ENCODE measurements at regions not wholly inside any gene's neighbourhood (a gene's known extent, or its start where the extent isn't known, plus 50 kb on each side); places are given as distances from the start of the nearest gene placed in this dataset.
A peak's percentile ranks its signal among the peaks of the same experiment; 100 is the strongest.

DNA sequence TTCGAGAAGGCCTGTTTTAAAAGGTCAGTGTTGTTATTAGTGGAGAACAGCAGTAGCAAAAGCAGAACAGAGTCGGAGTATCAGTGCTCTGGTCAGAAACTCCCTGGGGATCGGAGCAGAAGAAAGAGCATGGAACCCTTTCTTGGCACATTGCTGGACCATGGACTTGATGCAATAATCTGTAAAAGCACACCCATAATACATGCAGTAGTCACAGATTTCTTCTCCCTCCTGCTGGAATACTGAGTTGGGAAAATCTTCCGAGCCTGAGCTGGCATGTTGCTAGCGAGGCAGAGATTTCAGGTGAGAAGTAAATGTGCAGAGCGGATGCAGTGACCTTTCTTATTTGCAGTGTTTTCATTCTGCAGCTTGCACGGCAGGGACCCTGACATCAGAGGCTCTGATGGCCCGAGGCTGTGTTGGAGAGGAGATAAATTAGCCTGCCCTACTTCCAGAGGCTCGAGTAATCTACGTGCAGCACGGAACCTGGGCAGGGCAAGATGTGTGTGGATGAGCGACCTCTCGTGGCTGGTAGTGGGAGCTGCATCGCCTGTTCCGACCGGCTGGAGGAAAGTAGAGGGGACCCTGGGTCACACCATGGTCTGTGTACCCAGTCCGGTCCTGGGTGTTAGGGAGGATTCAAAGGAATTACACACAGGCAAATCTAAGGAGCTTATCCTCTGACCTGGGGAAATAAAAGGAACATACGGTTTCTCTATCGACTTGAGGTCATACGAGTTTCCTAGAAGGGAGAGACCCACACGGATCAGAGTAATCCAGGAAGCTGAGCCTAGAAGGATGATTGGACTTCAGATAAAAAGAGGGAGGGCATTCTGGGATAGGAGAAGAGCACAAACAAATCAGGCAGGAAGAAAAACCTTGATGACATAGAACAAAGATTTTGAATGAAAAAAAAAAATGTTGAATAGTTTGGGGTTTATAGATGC lies 137.0 kb upstream of the STMND1 start:
- Histone ChIP-seq H2AFZ (ENCODE audit: low read depth, low read length) (peak overlapping the region; percentile 27), H3K9ac (ENCODE audit: insufficient read depth in 1 of 2, low read depth in 2 of 2, low read length in 2 of 2) (no peak overlapping the region), H3K4me3 (no peak overlapping the region), H3K4me1 (replicated peaks in 1 of 2; ENCODE audit: control insufficient read depth in 2 of 2, insufficient read depth in 2 of 2, low read length in 2 of 2) (no peaks in the 10 kb centered on the region), H4K20me1 (replicated peaks; ENCODE audit: control insufficient read depth, insufficient read depth, low read length) (no peaks in the 10 kb centered on the region), H3K36me3 (ENCODE audit: control insufficient read depth, insufficient read depth, low read length) (no peaks in the 10 kb centered on the region), H3K4me2 (ENCODE audit: insufficient read depth, low read length) (peak overlapping the region; percentile 22; the same call in 1 of the 2 replicates), H3K9me3 (replicated peaks; ENCODE audit: control insufficient read depth, insufficient read depth, low read depth, low read length) (no peaks in the 10 kb centered on the region), H3K9me1 (ENCODE audit: control insufficient read depth, insufficient read depth, low read length) (no peaks in the 10 kb centered on the region), H3K79me2 (ENCODE audit: control insufficient read depth, insufficient read depth, low read length) (no peaks in the 10 kb centered on the region), H3K27ac (ENCODE audit: extremely low read depth, low read depth, low read length) (no peak overlapping the region), H3K27me3 (ENCODE audit: control insufficient read depth in 2 of 2, insufficient read depth in 2 of 2, low read length in 2 of 2) (peaks cover 0 to 9% of the 10 kb centered on the region in 2 experiments; a peak in 1 of 5 replicates)
- peak; percentile 83 for FAIRE-seq
- no TSS peak for BruUV-seq (replicated peaks)
- intact Hi-C loops (cut with micrococcal nuclease), result loop anchor here (5.0 to 10.0 kb wide), 3 partner anchors 200 to 633 kb away; partner anchors contain the start of gene ATXN1
- DNase-seq (ENCODE audit: extremely low read depth in 1 of 4, low spot score in 3 of 4), result peak; percentile 74 to 79 (median 76)
- POLR2A ChIA-PET, result interaction anchor here (0.6 to 2.3 kb wide), 3 partner anchors 10 to 192 kb away, joined by 3 to 9 read pairs (median 4); no protein-coding TSS in a partner anchor
- CTCF ChIA-PET (ENCODE audit: low intra/inter-chr PET ratio), result interaction anchor here (0.7 to 1.3 kb wide), 4 partner anchors 200 to 633 kb away, joined by 3 to 6 read pairs (median 3); partner anchors contain the start of gene ATXN1
- ATAC-seq, result peak; percentile 100
- WGBS (ENCODE audit: insufficient coverage, low coverage, missing lambda C conversion rate), result 8% methylated on average over 21 of the region's 21 CpGs
- in situ Hi-C loops (cut with MboI), result no loop called here
- TF ChIP-seq, protein P1, sequence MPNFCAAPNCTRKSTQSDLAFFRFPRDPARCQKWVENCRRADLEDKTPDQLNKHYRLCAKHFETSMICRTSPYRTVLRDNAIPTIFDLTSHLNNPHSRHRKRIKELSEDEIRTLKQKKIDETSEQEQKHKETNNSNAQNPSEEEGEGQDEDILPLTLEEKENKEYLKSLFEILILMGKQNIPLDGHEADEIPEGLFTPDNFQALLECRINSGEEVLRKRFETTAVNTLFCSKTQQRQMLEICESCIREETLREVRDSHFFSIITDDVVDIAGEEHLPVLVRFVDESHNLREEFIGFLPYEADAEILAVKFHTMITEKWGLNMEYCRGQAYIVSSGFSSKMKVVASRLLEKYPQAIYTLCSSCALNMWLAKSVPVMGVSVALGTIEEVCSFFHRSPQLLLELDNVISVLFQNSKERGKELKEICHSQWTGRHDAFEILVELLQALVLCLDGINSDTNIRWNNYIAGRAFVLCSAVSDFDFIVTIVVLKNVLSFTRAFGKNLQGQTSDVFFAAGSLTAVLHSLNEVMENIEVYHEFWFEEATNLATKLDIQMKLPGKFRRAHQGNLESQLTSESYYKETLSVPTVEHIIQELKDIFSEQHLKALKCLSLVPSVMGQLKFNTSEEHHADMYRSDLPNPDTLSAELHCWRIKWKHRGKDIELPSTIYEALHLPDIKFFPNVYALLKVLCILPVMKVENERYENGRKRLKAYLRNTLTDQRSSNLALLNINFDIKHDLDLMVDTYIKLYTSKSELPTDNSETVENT (CRISPR knock-in tag; IDR thresholded peaks at IDR 0.05), result 0 out of 2 replicates have a peak, but pooled peaks have one; percentile 16
- TF ChIP-seq, protein P2, sequence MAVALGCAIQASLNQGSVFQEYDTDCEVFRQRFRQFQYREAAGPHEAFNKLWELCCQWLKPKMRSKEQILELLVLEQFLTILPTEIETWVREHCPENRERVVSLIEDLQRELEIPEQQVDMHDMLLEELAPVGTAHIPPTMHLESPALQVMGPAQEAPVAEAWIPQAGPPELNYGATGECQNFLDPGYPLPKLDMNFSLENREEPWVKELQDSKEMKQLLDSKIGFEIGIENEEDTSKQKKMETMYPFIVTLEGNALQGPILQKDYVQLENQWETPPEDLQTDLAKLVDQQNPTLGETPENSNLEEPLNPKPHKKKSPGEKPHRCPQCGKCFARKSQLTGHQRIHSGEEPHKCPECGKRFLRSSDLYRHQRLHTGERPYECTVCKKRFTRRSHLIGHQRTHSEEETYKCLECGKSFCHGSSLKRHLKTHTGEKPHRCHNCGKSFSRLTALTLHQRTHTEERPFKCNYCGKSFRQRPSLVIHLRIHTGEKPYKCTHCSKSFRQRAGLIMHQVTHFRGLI (CRISPR knock-in tag; IDR thresholded peaks at IDR 0.05), result no peak
- TF ChIP-seq, protein P3, sequence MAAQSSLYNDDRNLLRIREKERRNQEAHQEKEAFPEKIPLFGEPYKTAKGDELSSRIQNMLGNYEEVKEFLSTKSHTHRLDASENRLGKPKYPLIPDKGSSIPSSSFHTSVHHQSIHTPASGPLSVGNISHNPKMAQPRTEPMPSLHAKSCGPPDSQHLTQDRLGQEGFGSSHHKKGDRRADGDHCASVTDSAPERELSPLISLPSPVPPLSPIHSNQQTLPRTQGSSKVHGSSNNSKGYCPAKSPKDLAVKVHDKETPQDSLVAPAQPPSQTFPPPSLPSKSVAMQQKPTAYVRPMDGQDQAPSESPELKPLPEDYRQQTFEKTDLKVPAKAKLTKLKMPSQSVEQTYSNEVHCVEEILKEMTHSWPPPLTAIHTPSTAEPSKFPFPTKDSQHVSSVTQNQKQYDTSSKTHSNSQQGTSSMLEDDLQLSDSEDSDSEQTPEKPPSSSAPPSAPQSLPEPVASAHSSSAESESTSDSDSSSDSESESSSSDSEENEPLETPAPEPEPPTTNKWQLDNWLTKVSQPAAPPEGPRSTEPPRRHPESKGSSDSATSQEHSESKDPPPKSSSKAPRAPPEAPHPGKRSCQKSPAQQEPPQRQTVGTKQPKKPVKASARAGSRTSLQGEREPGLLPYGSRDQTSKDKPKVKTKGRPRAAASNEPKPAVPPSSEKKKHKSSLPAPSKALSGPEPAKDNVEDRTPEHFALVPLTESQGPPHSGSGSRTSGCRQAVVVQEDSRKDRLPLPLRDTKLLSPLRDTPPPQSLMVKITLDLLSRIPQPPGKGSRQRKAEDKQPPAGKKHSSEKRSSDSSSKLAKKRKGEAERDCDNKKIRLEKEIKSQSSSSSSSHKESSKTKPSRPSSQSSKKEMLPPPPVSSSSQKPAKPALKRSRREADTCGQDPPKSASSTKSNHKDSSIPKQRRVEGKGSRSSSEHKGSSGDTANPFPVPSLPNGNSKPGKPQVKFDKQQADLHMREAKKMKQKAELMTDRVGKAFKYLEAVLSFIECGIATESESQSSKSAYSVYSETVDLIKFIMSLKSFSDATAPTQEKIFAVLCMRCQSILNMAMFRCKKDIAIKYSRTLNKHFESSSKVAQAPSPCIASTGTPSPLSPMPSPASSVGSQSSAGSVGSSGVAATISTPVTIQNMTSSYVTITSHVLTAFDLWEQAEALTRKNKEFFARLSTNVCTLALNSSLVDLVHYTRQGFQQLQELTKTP (IDR thresholded peaks at IDR 0.05; ENCODE audit: low read depth in 1 of 2, partially characterized antibody in 2 of 2), result no peak
- TF ChIP-seq ELF1 (tag; IDR thresholded peaks at IDR 0.05), result peak; percentile 35; the same call in 1 of the 2 replicates
- 0 out of 2 replicates have a peak, but pooled peaks have one; percentile 16 for TF ChIP-seq BHLHE40 (IDR thresholded peaks at IDR 0.05; ENCODE audit: low read length)
- TF ChIP-seq RHOXF2B (CRISPR knock-in tag; conservative IDR thresholded peaks at IDR 0.05), result no peak
- TF ChIP-seq, protein P4, sequence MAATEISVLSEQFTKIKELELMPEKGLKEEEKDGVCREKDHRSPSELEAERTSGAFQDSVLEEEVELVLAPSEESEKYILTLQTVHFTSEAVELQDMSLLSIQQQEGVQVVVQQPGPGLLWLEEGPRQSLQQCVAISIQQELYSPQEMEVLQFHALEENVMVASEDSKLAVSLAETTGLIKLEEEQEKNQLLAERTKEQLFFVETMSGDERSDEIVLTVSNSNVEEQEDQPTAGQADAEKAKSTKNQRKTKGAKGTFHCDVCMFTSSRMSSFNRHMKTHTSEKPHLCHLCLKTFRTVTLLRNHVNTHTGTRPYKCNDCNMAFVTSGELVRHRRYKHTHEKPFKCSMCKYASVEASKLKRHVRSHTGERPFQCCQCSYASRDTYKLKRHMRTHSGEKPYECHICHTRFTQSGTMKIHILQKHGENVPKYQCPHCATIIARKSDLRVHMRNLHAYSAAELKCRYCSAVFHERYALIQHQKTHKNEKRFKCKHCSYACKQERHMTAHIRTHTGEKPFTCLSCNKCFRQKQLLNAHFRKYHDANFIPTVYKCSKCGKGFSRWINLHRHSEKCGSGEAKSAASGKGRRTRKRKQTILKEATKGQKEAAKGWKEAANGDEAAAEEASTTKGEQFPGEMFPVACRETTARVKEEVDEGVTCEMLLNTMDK (IDR thresholded peaks at IDR 0.05; ENCODE audit: borderline replicate concordance, insufficient read depth, low read depth, low read length, poor library complexity, severe bottlenecking), result peak; percentile 26
- TF ChIP-seq E2F3 (CRISPR knock-in tag; IDR thresholded peaks at IDR 0.05), result no peak
- peak; percentile 38; the same call in 1 of the 2 replicates for TF ChIP-seq KLF16 (IDR thresholded peaks at IDR 0.05)

All from K562 (cell line).